Stimulated activated CD8-positive, alpha-beta memory T cell treated with anti-CD3 and anti-CD28 coated beads, Interleukin-7, amount 100 ng/mL, for 24 hours (primary cell): ENCODE measurements at regions not wholly inside any gene's neighbourhood (a gene's known extent, or its start where the extent isn't known, plus 50 kb on each side); places are given as distances from the start of the nearest gene placed in this dataset.
"Not testable (repeated sequence)": the region's sequence is repeated elsewhere in the genome, so short reads cannot be mapped to it uniquely, and the experiment has no call there.

Source experiments
- DNase-seq: peaks from one replicate; pipeline ENCODE4 v3.0.0-alpha.2; 2020; ENCODE audit warnings: low read depth

DNA sequence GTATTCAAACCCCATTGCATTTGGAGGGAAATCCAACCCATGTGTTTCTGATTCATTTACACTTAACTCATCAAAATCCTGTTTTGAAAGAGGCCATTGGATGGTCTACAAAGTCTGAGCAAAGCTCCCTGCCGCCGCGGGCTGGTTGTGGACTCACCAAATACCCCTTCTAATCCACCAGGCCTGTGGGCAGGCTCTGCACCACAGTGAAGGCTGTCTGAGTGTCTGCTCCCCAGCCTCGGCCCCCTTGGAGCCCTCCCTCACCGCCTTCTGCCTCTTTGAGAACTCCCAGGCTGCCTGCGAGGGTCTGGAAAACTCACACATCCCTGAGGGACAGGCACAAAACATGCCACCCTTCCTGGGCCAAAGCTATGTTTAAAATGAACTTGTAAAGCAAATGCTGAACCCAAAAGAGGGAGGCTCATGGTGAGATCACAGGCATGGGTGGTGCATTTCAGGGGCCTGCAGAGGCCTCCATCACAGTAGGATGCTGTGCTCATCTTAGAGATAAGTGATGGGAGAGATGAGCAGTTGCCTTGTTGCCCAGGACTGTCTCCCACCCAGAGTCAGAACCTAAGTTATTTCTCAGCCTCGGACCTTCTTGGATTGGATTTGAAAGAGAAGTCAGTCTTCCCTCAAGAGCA lies 225.0 kb downstream of the CYP26B1 start:
- DNase-seq = no peak

- DNase-seq = no peak
Observed at GRCh38 chr2:71922091-71922490, 225.6 kb downstream of the CYP26B1 start.

DNA sequence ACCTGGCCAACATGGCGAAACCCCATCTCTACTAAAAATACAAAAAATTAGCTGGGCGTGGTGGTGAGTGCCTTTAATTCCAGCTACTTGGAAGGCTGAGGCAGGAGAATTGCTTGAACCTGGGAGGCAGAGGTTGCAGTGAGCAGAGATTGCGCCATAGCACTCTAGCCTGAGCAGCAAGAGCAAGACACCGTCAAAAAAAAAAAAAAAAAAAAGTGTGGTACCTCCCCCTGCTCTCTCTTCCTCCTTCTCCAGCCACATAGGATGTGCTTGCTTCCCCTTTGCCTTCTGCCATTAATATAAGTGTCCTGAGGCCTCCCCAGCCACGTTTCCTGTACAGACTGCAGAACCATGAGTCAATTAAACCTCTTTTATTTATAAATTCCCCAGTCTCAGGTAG lies 226.8 kb downstream of the CYP26B1 start:
- DNase-seq = not testable (repeated sequence)

GRCh38 chr2:71919708-71920107 lies 228.0 kb downstream of the CYP26B1 start:
- no peak for DNase-seq

- no peak for DNase-seq
Observed at GRCh38 chr2:71910277-71910676, 237.4 kb downstream of the CYP26B1 start.

GRCh38 chr2:71908798-71909197 lies 238.9 kb downstream of the CYP26B1 start:
- no peak for DNase-seq

- no peak for DNase-seq
Observed at GRCh38 chr2:71907503-71907902, 240.2 kb downstream of the CYP26B1 start.

DNA sequence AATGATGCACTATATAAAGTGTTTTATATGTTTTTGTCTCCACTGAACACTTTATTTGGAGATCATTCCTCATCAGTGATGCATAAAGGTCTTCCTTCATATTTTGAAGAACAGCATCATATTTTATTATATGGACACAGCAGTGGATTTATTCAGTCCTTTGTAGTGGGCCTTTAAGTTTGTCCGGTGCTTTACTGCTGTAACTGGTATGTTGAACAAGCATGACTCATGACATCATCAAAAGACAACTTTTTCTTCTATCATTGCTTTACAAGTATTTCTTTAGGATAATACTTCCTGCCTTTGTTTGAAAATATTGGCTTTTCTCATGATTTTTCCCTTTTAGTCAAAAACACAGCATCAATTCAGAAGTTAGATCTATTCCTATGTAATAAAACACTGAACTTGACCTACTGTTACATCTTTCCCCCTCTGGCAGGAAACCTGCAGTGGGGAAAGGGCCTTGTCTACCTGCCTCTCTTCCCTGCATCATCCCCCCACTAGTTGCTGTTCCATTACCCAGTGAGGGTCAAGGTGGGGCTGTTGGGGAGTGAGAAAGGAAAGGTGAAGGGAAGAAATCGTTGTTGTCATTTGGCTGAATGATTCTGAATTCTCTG lies 241.2 kb downstream of the CYP26B1 start:
- no peak for DNase-seq

- DNase-seq = no peak
Observed at GRCh38 chr2:71905205-71905604, 242.5 kb downstream of the CYP26B1 start.

- DNase-seq = no peak
Observed at GRCh38 chr2:71903841-71904240, 243.8 kb downstream of the CYP26B1 start.

DNA sequence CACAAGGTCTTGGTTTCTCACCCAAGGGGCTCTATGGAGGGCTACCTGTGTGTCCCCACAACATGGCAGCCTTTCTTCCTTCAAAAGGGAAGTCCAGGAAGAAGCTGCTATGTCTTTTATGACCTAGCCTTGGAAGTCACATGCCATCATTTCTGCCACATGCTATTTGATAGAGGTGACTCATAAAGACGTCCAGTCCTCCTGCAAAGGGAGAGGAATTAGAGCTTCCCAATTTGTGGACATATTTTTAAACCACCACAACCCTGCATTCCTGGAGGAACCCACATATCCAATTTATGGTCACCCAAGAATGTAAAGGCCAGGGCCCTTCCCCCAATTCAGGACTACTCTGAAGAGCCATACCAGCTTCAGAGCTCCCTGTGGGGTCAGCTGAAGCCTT lies 246.2 kb downstream of the CYP26B1 start:
- no peak for DNase-seq

DNA sequence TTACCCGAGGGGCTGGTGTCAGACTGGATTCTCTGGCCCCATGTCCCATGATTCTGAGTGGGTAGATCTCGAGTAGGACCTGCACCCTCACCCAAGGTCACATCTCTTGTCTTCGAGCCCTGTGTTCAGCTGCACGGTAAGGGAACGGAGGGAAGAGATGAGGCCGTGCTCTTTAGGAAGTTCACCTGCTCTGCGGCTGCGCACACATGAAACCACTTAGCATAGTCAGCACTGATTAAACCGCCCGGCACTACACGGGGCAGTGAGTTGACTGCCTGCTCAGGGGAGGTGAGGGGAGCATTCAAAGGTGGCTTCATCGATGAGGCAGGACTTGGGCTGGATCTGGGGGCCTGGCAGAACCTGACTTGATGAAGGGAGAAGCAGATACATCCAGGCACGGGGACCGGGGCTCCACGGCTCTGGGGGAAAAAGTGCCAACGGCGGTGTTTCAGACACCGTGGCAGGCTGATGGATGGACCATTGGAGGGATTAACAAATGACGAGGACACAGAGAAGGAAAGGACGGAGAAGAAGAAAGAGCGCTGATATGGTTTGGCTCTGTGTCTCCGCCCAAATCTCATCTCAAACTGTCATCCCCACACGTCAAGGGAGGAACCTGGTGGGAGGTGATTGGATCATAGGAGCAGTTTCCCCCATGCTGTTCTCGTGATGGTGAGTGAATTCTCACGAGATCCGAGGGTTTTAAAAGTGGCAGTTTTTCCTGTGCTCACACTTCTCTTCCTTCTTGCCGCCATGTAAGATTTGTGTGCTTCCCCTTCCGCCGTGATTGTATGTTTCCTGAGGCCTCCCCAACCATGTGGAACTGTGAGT lies 248.6 kb downstream of the CYP26B1 start:
- no peak for DNase-seq

DNA sequence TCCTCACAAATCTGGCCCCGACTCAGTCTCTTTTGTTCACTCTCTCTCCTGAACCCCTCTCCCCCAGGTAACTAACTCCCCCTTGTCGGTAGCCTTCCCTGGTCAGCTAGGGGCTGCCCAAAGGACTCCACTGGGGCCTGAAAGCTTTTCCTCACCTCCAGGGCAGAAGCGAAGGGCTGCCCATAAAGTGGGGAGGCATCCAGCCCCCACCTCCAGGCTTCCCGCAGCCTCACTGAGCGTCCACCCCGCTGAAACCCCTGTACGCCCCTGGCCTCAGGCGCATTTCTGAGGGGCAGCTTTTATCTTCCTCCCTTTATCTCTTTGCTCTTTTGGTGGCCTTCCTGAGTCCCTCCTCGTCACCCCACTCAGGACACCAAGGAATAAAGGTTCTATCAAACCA lies 249.3 kb downstream of the CYP26B1 start:
- DNase-seq = no peak

GRCh38 chr2:71897836-71898235 lies 249.8 kb downstream of the CYP26B1 start:
- DNase-seq = no peak

- DNase-seq = no peak
Observed at GRCh38 chr2:71897137-71897480, 250.6 kb downstream of the CYP26B1 start.

DNA sequence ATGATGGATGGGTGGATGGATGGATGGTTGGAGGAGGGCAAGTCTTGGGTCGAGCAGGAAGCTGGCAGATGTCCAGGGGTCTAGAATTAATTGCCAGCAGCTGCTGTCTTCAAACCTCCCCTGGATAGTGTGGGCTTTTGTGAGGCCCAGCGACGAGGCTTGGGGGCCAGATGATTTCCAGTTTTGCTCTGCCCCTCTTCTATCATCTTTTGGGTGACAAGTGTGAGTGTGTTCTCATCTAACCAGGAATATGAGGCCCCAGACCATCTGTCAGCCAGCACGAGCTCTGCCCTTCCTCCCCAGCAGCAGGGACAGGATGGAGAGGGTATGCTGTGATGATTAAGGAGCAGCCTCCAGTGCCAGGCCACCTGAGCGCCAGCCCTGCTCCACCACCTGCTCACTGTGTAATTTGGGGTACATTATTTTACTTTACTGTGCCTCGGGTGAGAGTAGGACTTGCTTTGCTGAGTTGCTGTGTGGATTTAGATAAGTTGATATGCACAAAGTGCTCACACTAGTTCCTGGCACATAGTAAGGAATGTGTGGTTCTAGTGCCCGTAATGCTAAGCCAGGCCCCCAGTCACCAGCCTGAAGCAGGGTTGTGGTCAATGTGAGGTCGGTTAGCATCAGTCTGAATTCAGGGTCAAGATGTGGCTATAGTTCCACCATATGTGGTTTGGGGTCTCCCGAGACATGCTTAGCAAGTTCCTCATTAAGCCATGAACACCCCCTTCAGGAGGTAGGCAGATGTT lies 251.1 kb downstream of the CYP26B1 start:
- DNase-seq = no peak

- DNase-seq = no peak
Observed at GRCh38 chr2:71895320-71896161, 252.1 kb downstream of the CYP26B1 start.

DNA sequence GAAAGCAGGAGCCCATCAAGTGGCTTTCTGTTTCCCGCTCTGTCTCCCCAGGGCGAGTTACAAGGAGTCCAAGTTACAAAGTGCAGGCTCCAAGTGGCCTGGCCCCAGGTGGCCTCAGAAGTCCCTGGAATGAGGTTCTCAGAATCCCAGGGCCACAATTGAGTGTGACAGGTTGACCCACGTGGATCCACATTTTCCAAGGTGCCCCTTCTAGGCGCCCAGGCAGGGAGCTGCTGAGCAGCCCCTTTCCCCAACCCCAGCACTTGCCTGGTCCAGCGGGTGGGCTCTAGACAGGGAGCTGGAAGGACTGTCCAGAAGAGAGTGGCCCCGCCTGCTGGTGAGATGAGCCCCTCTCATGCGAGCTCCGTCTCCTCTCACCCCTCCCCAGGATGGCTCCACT lies 253.4 kb downstream of the CYP26B1 start:
- no peak for DNase-seq

DNA sequence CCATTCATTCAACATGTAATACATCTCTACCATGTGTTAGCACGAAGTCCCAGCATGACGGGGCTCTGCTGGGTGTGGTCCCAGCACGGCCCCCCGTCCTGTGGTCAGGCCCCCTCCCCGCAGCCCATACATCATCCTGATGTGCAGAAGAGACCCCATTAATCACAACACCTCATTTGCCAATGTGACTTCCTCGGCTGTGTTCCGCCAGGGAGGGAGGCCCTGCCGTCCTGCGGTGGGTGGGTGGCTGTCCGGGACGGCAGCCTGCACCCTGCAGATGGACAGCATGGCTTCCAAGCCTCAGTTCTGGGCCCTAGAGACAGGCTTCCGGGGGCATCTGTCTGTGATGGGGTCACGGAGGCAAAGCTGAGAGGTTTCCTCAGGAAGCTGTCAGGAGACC lies 254.0 kb downstream of the CYP26B1 start:
- no peak for DNase-seq

- DNase-seq = no peak
Observed at GRCh38 chr2:71892896-71893295, 254.8 kb downstream of the CYP26B1 start.

DNA sequence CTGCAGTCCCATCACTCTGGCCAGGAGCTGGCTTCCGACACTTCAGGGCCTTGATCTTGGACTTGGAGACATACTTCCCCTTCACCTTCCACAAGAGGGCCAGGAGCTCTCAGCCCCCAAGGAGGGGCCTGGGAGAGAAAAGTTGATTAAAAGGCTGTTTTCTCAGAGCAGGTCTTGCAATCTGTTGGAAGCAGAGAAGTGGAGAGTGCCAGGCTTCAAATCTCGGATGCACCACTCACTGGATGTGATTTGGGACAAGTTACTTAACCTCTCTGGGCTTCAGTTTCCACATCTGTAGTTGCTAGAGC lies 255.3 kb downstream of the CYP26B1 start:
- DNase-seq = no peak
